ENCODE measurements at regions not wholly inside any gene's neighbourhood (a gene's known extent, or its start where the extent isn't known, plus 50 kb on each side); places are given as distances from the start of the nearest gene placed in this dataset.
"Not testable (repeated sequence)": the region's sequence is repeated elsewhere in the genome, so short reads cannot be mapped to it uniquely, and the experiment has no call there.

DNA sequence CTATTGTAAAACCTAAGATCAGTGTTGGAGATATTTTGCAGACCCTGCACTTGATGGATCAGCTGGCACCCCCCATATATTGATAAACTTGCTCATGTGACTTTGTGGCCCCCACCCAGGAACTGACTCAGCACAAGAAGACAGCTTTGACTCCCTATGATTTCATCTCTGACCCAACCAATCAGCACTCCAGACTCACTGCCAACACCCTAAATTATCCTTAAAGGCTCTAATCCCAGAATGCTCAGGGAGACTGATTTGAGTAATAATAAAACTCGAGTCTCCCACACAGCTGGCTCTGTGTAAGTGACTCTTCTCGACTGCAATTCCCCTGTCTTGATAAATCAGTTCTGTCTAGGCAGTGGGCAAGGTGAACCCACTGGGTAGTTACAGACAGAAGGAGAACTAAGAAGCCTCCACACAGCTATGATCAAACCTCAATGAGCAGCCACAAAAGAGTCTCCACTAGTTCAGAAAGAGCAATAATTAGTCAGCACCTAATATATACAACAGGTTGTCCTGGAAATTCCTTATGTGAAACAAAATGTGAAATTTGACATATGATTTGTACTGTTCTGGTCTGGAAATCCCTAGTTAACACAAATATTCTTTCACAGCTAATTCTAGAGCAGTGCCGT, 52.2 kb downstream of the ACTL7B start:
- no peak for DNase-seq

DNA sequence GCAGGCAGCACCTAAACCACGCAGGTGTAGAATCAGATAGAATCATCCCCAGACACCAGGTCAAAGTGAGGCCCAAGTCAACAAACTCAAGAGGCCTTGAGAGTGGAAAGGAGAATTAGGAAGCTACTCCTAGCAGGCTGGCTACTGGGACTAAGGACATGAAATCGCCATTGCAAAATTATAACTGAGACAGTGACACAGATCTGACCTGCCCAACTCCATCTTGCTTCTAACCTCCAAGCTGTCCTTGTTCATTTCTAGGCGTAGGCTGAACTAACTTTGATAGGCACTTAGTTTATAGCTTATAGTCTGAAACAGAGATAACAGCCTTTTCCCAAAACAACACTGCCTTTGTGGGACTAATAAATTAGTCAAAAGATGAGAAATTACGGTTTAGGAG, 52.8 kb downstream of the ACTL7B start:
- DNase-seq, result no peak

- DNase-seq, result no peak
Observed at GRCh38 chr9:108801949-108802348, 53.8 kb downstream of the ACTL7B start.

- DNase-seq, result no peak
Observed at GRCh38 chr9:108800632-108801099, 55.1 kb downstream of the ACTL7B start.

DNA sequence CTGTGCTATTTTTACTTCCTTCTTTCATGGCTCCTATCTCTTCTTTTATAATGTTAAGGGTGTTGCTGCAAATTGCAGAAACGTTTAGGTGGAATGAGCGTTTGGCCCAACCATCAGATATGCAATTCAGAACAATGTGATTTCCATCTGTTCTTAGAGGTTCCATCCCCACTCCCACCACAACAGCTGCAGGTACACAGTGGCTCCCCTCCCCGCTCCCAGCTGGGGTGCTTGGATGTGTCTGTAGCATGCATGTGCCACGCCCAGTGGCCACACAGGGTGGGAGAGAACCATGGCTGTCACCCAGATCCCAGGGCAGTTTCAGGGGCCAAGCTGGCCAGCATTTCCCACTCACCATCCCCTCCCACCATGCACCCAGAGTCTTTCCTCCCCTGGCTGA, 62.2 kb downstream of the ACTL7B start:
- no peak for DNase-seq

GRCh38 chr9:108789742-108790141, 66.0 kb downstream of the ACTL7B start:
- no peak for DNase-seq

- DNase-seq, result no peak
Observed at GRCh38 chr9:108787690-108788048, 68.1 kb downstream of the ACTL7B start.

DNA sequence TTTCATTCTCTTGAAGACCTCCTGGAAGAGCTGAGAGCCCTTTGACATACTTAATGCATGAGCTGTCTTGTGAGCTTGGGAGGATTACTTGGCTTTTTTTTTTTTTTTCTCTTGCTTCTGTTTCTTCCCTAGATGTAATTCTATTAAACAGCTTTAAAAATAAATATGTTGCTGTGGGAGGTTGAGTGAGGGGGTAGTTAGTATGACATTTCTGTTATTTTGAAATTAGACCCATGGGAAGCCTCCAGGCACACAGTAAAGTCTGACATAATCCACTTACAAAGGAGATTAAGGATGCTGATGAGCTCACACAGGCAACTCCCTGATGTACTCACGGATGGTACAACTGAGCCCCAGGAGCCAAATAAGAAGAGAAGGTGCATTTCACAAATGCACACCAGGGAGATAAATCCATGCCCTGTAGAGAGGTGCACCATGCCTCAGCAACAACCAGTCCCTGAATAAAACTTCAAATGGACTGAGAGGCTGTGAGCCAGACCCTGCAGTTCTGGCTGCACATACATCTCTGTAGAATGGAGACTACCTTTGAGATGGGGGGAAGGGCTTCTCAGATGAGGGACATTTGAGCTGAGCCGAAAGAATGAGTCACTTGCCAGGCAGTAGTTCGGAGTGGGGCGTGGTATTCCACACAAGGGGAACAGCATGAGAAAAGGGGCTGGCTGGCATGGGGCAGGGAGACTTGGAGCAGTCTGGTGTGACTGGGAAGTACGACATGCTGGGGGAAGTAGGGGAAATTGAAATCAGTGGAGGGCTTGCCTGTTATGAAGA, 68.7 kb downstream of the ACTL7B start:
- no peak for DNase-seq

GRCh38 chr9:108786322-108786721, 69.5 kb downstream of the ACTL7B start:
- no peak for DNase-seq

- no peak for DNase-seq
Observed at GRCh38 chr9:108784998-108785397, 70.8 kb downstream of the ACTL7B start.

DNA sequence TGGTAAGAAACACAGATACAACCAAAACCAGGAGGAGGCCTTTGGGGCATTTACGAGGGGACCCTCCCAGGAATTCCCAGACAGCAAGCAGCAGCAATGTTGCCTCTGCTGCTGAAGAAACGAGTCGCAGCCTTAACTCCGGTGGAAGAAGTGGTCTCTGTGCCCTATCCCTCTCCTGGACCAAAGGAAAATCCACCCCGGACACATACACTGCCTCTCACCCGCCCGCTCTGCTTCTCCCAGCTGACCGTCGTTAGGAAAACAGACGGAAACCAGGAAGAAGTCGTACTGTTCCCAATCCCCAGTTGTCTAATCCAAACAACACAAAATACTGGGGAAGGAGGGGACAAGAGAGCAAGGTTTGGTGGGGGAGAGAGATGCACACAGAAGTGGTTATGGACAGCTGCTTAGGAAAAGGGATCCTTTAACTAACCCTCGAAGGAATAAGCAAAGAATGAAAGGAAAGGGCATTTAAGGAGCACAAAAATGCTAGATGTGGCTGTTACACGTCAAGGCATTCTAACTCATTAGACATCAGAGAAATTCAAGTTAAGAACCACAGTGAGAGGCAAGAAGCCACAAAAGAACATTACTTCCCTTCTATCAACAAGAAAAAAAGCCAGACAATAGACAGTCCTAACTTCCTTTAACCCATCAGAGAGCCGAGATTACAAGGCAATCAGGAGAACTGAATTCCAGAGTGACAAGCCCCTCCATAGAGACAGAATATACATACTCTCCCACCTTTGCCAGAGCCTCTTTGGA, 71.9 kb downstream of the ACTL7B start:
- no peak for DNase-seq

- no peak for DNase-seq
Observed at GRCh38 chr9:108783326-108783725, 72.5 kb downstream of the ACTL7B start.

- DNase-seq, result no peak
Observed at GRCh38 chr9:108780942-108781734, 74.6 kb downstream of the ACTL7B start.

GRCh38 chr9:108779551-108780325, 76.0 kb downstream of the ACTL7B start:
- DNase-seq, result no peak

DNA sequence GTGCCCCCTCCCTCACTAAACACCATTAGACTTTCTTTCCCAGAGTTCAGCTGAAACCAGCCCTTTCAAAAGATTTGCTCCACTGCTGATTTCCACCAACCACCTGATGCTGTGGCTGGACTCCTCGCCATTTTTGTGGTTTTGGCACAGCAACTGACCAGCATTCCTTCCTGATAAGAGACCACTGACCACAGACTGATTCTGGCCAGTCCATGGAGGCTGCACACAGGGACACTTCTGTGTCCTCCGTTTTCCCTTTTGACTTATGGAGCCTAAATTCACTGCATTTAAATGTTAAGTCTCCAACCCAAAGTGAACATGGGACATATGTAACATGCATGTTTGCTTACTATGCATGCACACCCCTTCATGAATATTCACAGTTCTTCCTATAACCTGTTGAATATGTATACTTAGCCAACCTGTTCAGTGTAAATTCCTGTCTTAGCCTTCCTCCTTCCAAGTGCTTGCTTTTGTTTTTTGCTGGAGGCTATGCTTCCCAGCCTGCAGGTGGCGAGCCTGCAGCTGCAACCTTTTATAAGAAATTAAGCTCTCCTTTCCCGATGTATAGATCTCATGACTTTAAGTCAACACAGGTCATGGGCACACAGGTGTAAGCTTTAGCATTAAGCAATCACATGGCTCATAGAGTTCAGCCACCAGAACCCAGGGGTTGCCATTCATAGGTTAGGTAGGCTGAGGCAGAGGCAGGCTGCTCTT, 78.7 kb downstream of the ACTL7B start:
- no peak for DNase-seq

DNA sequence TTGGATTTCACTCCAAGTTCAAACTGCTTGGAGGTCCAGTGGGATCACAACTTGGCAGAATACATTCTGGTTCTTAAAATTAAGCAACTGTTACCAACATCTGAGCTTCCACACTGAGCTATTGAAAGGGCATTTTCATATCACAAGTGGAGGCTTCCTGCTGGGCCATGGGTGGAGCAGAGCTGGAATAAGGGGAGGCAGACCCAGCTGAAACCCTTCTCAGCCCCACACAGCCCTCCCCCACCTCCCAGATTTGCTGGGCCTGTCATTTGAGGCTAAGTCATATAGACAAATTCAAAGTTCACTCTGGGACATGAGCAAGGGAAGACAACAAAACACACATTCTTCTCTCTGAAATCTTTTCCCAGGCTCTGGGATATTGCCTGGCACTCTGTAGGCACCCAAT, 79.9 kb downstream of the ACTL7B start:
- no peak for DNase-seq

GRCh38 chr9:108774088-108774487, 81.7 kb downstream of the ACTL7B start:
- not testable (repeated sequence) for DNase-seq

DNA sequence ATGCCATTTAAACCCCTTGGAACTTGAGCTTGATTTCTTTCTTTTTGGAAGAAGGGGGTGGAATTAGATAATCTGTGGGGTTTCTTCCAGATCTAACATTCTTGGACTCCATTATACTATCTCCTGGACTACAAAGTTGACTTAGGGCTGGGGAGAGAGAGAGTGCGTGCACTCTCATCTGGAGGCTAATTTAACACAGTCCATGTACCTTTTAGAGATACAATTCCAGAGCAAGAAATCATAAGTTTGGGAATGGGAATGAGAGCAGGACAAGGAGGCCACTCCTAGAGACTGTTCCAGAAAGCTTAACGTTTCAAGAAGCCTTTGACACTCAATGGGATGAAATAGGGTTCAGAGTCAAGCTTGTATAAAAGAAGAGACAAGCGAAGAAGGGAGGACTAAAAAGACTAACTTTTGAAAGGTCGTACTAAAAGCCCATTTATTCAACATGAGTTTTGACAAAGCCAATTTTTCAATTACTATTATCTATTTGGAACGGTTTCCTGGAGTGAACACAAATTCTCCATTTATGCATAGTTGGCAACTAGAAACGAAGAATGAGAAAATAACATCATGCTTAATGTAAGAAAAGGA, 83.4 kb downstream of the ACTL7B start:
- DNase-seq, result no peak

DNA sequence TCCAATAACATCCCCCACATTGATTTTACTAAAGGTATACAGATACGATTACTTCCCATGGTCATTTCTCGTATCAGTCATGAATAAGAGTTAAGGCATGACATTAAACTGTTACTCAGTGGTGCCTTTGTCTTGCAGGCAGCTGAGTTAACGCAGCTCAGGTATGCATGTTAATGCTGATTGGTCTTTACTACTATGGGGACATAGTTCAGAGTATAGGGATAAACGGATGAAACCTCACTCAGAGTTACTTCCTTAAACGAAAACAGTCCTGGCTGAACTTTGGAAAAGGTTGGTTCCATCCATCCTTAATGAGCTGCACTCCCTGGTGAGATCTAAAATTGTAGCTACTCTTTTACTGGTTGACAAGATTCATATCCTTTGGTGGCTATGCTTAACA, 87.0 kb downstream of the ACTL7B start:
- DNase-seq, result no peak

DNA sequence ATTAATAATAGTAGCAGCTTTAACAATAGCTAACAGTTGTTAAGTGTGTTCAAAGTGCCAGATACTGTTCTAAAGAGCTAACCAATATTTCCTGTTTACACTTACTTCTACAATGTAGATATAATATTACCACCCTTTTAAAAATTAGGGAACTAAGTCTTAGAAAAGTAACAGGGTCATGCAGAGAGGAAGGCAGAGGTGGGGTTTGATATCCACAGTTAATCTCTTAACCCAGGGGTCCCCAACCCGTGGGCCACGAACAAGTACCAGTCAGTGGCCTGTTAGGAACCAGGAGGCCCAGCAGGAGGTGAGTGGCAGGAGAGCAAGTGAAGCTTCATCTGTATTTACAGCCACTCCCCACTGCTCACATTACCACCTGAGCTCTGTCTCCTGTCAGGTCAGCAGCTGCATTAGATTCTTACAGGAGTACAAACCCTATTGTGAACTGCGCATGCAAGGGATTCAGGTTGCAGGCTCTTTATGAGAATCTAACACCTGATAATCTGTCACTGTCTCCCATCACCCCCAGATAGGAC, 89.1 kb downstream of the ACTL7B start:
- no peak for DNase-seq

DNA sequence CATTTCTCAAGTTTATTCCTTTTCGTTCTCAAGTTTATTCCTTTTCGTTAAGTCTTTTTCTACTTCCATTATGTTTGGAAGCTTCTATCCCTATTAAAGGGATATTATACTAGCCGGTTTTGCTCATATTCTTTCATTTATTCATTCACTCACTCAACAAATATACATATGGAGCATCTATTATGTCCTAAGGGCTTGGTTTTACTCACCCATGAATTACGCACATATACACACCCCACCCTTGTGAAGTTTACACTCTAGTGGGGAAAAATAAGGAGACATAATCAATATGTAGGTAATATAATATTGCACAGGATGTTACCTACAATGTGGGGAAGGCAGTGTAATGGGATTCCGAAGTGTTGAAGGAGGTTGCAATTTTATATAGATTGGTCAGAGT, 90.5 kb downstream of the ACTL7B start:
- no peak for DNase-seq

Data from CD4-positive, alpha-beta T cell treated with Interleukin-12 subunit alpha and Interleukin-12 subunit beta, for 1 hour (primary cell).